ENCODE measurements at regions not wholly inside any gene's neighbourhood (a gene's known extent, or its start where the extent isn't known, plus 50 kb on each side); places are given as distances from the start of the nearest gene placed in this dataset.

GRCh38 chr3:178260887-178261565 lies 275.2 kb upstream of the KCNMB2 start:
- TF ChIP-seq CTCF (conservative IDR thresholded peaks at IDR 0.05; ENCODE audit: low read depth, low read length): no peak
- no peak for TF ChIP-seq EZH2 (IDR thresholded peaks at IDR 0.05; ENCODE audit: borderline replicate concordance, low read depth, low read length, poor library complexity, severe bottlenecking)
- Histone ChIP-seq H3K4me3 (ENCODE audit: low read depth, low read length, poor library complexity, severe bottlenecking) (no peak overlapping the region), H3K27ac (ENCODE audit: low read depth, low read length, poor library complexity, severe bottlenecking) (no peak overlapping the region), H3K9me3 (ENCODE audit: low read depth, low read length, poor library complexity, severe bottlenecking) (no peaks in the 10 kb centered on the region), H3K27me3 (replicated peaks; ENCODE audit: insufficient read depth, low read depth, low read length, poor library complexity) (no peaks in the 10 kb centered on the region), H3K36me3 (ENCODE audit: insufficient read depth, low read length, poor library complexity, severe bottlenecking) (no peaks in the 10 kb centered on the region), H3K4me1 (ENCODE audit: insufficient read depth, low read length, poor library complexity, severe bottlenecking) (peaks cover 8% of the 10 kb centered on the region)
- intact Hi-C loops (cut with micrococcal nuclease; ENCODE audit: unreplicated experiment): no loop called here
- no peak for DNase-seq (ENCODE audit: low spot score)
- BruUV-seq (replicated peaks): no TSS peak
- ChIA-PET CTCF (no interaction called here), POLR2A (ENCODE audit: low non-redundant PET) (no interaction called here)

DNA sequence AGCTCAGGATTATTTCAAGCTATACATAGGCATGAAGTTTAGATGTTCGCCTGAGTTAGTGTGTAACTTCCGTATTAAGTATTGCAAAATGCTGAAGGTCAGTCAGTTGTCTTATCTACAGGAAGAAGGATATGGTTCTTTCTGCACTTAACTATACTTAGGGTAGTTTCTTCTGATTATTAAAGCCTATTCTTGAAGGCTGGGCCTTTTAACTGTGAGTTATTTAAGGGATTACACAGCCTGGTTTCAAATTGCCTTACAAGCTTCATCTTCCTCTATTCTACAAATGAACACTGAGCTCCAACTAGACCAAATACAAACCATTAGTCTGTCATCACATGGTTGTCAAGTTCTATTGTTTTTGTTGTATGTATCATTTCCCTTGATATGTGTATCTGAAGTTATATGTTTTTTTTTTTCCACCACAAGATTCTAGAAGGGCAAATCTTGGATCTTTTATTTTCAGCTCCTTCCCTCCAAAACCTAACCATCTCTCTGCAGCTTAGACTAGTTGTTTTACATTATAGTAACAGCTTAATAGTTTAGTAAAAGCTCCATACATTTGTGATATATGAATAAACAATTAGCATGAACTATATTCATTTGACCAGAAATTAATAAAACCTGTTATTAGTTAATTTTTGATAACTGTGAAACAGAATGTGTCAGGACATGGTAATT lies 272.9 kb upstream of the KCNMB2 start:
- Histone ChIP-seq H3K4me1 (ENCODE audit: insufficient read depth, low read length, poor library complexity, severe bottlenecking) (peaks cover 8% of the 10 kb centered on the region), H3K4me3 (ENCODE audit: low read depth, low read length, poor library complexity, severe bottlenecking) (no peak overlapping the region), H3K36me3 (ENCODE audit: insufficient read depth, low read length, poor library complexity, severe bottlenecking) (no peaks in the 10 kb centered on the region), H3K27me3 (replicated peaks; ENCODE audit: insufficient read depth, low read depth, low read length, poor library complexity) (no peaks in the 10 kb centered on the region), H3K27ac (ENCODE audit: low read depth, low read length, poor library complexity, severe bottlenecking) (no peak overlapping the region), H3K9me3 (ENCODE audit: low read depth, low read length, poor library complexity, severe bottlenecking) (no peaks in the 10 kb centered on the region)
- ChIA-PET CTCF (no interaction called here), POLR2A (ENCODE audit: low non-redundant PET) (no interaction called here)
- TF ChIP-seq EZH2 (IDR thresholded peaks at IDR 0.05; ENCODE audit: borderline replicate concordance, low read depth, low read length, poor library complexity, severe bottlenecking) (no peak), CTCF (conservative IDR thresholded peaks at IDR 0.05; ENCODE audit: low read depth, low read length) (no peak)
- BruUV-seq (replicated peaks): no TSS peak
- peak; percentile 14 for DNase-seq (ENCODE audit: low spot score)
- intact Hi-C loops (cut with micrococcal nuclease; ENCODE audit: unreplicated experiment): no loop called here

DNA sequence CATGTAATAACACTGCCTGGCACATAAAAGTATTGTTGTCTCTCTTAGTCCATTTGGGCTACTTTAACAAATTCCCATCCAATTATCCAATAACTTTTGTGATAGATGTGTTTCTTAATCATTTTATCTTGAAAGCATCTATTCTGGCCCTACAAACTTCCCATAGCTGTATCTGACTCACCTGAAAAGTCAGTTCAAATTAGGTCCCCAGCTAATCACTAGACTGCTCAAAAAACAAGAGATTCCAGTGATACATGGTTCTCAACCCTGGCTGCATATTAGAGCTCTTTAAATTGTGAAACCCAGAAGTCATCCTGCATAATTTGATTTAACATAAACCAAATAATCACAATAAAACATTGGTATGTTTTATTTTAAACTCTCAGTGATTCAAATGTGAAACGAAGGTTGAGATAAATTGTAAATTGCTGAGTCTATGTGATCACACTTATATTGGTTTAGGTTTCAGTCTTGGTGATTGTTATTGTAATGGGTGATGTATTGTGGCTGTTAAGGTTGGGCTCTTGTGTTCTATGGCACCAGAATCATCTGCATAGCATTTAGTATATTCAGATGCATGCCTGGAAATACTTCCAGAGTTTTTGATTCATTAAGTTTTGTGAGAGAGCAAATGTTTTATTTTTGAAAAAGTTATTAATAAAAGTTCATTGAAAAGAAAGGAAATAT lies 268.9 kb upstream of the KCNMB2 start:
- Histone ChIP-seq H3K27ac (ENCODE audit: low read depth, low read length, poor library complexity, severe bottlenecking) (no peak overlapping the region), H3K36me3 (ENCODE audit: insufficient read depth, low read length, poor library complexity, severe bottlenecking) (no peaks in the 10 kb centered on the region), H3K4me3 (ENCODE audit: low read depth, low read length, poor library complexity, severe bottlenecking) (no peak overlapping the region), H3K4me1 (ENCODE audit: insufficient read depth, low read length, poor library complexity, severe bottlenecking) (no peaks in the 10 kb centered on the region), H3K9me3 (ENCODE audit: low read depth, low read length, poor library complexity, severe bottlenecking) (no peaks in the 10 kb centered on the region), H3K27me3 (replicated peaks; ENCODE audit: insufficient read depth, low read depth, low read length, poor library complexity) (no peaks in the 10 kb centered on the region)
- no peak for DNase-seq (ENCODE audit: low spot score)
- TF ChIP-seq CTCF (conservative IDR thresholded peaks at IDR 0.05; ENCODE audit: low read depth, low read length) (no peak), EZH2 (IDR thresholded peaks at IDR 0.05; ENCODE audit: borderline replicate concordance, low read depth, low read length, poor library complexity, severe bottlenecking) (no peak)
- POLR2A ChIA-PET (ENCODE audit: low non-redundant PET): no interaction called here
- CTCF ChIA-PET: no interaction called here
- intact Hi-C loops (cut with micrococcal nuclease; ENCODE audit: unreplicated experiment): no loop called here
- no TSS peak for BruUV-seq (replicated peaks)

All from A673 (cell line).